Bronchial epithelial cell (primary cell): ENCODE measurements at regions not wholly inside any gene's neighbourhood (a gene's known extent, or its start where the extent isn't known, plus 50 kb on each side); places are given as distances from the start of the nearest gene placed in this dataset.

ENCODE experiments used
- DNase-seq: peaks from one replicate; pipeline ENCODE4 v3.0.0-alpha.2; 2010; ENCODE audit warnings: low read depth
- FAIRE-seq: peaks from 2 replicates; lab custom pipeline; 2011; peaks lifted over from hg19 to GRCh38; lab: Jason Lieb, UNC
- H3K27me3 ChIP-seq: 2 replicates; pipeline ENCODE4 v1.5.1; 2011; ENCODE audit warnings: low read length; ENCODE audit not compliant: control insufficient read depth, insufficient read depth
- H3K36me3 ChIP-seq: 2 replicates; pipeline ENCODE4 v1.5.1; 2011; ENCODE audit warnings: low read length; ENCODE audit not compliant: control insufficient read depth, insufficient read depth
- H3K4me3 ChIP-seq: 2 replicates; pipeline ENCODE4 v1.5.1; 2011; ENCODE audit warnings: mild to moderate bottlenecking, low read depth, low read length, control low read depth
- CTCF ChIP-seq: IDR thresholded peaks from 2 replicates; pipeline ENCODE4 v1.5.1; 2011; ENCODE audit warnings: mild to moderate bottlenecking, moderate library complexity, low read length, control low read depth, inconsistent platforms; ENCODE audit not compliant: insufficient read depth, severe bottlenecking

GRCh38 chr10:124161601-124162000 is 68.2 kb upstream of the CHST15 start:
- Histone ChIP-seq H3K4me3 (no peak overlapping the region), H3K36me3 (no peaks in the 10 kb centered on the region), H3K27me3 (peaks cover 12% of the 10 kb centered on the region)
- TF ChIP-seq CTCF: no peak
- DNase-seq (no peak), FAIRE-seq (no peak)

GRCh38 chr10:124160943-124161582 is 67.7 kb upstream of the CHST15 start:
- TF ChIP-seq CTCF: no peak
- Histone ChIP-seq H3K36me3 (no peaks in the 10 kb centered on the region), H3K4me3 (no peak overlapping the region), H3K27me3 (peaks cover 12% of the 10 kb centered on the region)
- no peak for DNase-seq
- FAIRE-seq: no peak

GRCh38 chr10:124160176-124160575 is 66.8 kb upstream of the CHST15 start:
- TF ChIP-seq CTCF: no peak
- H3K4me3 ChIP-seq: no peak overlapping the region
- FAIRE-seq: no peak
- no peaks in the 10 kb centered on the region for H3K36me3 ChIP-seq
- DNase-seq: no peak
- peaks cover 12% of the 10 kb centered on the region for H3K27me3 ChIP-seq

- peaks cover 12% of the 10 kb centered on the region for H3K27me3 ChIP-seq
- no peak for FAIRE-seq
- DNase-seq: no peak
- no peak overlapping the region for H3K4me3 ChIP-seq
- no peak for TF ChIP-seq CTCF
- H3K36me3 ChIP-seq: no peaks in the 10 kb centered on the region
Measured at GRCh38 chr10:124159153-124159552, 65.8 kb upstream of the CHST15 start.

- Histone ChIP-seq H3K27me3 (peaks cover 12% of the 10 kb centered on the region), H3K4me3 (no peak overlapping the region), H3K36me3 (no peaks in the 10 kb centered on the region)
- FAIRE-seq (no peak), DNase-seq (no peak)
- TF ChIP-seq CTCF: no peak
Measured at GRCh38 chr10:124158592-124158991, 65.2 kb upstream of the CHST15 start.

- Histone ChIP-seq H3K36me3 (no peaks in the 10 kb centered on the region), H3K27me3 (peaks cover 12% of the 10 kb centered on the region), H3K4me3 (no peak overlapping the region)
- TF ChIP-seq CTCF: no peak
- no peak for FAIRE-seq
- DNase-seq: no peak
Measured at GRCh38 chr10:124157271-124157681, 63.9 kb upstream of the CHST15 start.
